ENCODE measurements at regions not wholly inside any gene's neighbourhood (a gene's known extent, or its start where the extent isn't known, plus 50 kb on each side); places are given as distances from the start of the nearest gene placed in this dataset.

- Histone ChIP-seq H3K4me3 (ENCODE audit: low read depth, low read length) (no peak overlapping the region), H3K27me3 (ENCODE audit: control insufficient read depth, insufficient read depth, low read length) (no peaks in the 10 kb centered on the region), H3K9me3 (ENCODE audit: control insufficient read depth, insufficient read depth, low read length) (no peaks in the 10 kb centered on the region), H3K27ac (ENCODE audit: low read depth, low read length) (no peak overlapping the region)
- POLR2A ChIA-PET = no interaction called here
- DNase-seq (ENCODE audit: low read depth, low spot score) = no peak
- CTCF ChIA-PET = interaction anchor here (0.6 to 1.3 kb wide), 4 partner anchors 10 to 749 kb away, joined by 3 to 7 read pairs (median 4); no protein-coding TSS in a partner anchor
- TF ChIP-seq, protein P1, sequence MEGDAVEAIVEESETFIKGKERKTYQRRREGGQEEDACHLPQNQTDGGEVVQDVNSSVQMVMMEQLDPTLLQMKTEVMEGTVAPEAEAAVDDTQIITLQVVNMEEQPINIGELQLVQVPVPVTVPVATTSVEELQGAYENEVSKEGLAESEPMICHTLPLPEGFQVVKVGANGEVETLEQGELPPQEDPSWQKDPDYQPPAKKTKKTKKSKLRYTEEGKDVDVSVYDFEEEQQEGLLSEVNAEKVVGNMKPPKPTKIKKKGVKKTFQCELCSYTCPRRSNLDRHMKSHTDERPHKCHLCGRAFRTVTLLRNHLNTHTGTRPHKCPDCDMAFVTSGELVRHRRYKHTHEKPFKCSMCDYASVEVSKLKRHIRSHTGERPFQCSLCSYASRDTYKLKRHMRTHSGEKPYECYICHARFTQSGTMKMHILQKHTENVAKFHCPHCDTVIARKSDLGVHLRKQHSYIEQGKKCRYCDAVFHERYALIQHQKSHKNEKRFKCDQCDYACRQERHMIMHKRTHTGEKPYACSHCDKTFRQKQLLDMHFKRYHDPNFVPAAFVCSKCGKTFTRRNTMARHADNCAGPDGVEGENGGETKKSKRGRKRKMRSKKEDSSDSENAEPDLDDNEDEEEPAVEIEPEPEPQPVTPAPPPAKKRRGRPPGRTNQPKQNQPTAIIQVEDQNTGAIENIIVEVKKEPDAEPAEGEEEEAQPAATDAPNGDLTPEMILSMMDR (IDR thresholded peaks at IDR 0.05; ENCODE audit: low read depth, low read length) = peak; percentile 52
Measured at GRCh38 chrX:26442340-26442739, 226.4 kb downstream of the MAGEB5 start.

DNA sequence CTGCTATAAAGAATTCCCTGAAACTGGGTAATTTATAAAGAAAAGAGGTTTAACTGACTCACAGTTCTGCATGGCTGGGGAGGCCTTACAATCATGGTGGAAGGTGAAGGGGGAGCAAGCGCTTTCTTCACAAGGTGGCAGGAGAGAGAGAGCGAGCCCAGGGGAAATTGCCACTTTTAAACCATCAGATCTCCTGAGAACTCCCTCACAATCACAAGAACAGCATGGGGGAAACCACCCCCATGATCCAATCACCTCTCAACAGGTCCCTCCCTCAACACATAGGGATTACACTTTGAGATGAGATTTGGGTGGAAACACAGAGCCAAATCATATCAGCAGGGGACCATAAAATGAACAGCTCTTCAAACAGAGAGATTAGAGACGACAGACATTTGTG lies 198.6 kb downstream of the MAGEB5 start:
- TF ChIP-seq, protein P1 (IDR thresholded peaks at IDR 0.05; ENCODE audit: low read depth, low read length) = no peak
- POLR2A ChIA-PET = no interaction called here
- CTCF ChIA-PET = no interaction called here
- Histone ChIP-seq H3K9me3 (ENCODE audit: control insufficient read depth, insufficient read depth, low read length) (no peaks in the 10 kb centered on the region), H3K27ac (ENCODE audit: low read depth, low read length) (no peak overlapping the region), H3K4me3 (ENCODE audit: low read depth, low read length) (no peak overlapping the region), H3K27me3 (ENCODE audit: control insufficient read depth, insufficient read depth, low read length) (no peaks in the 10 kb centered on the region)
- no peak for DNase-seq (ENCODE audit: low read depth, low spot score)

DNA sequence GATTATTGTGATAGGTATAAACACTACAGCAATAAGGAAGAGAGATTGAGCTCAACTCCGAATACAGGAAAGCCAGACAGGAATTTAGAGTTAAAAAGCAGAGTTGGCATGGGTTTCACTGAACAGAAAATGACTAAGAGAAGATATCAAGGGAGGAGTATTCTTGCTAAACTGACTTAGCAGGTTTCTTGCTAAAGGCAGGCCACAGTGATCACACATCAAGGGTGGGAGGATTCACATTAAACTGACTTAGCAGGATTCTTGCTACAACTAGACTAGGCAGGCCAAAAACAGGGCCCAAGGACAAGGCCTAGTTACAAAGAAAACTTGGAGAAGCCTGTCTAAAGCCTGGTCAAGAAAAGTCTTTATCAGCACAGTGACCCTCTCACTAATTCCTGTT lies 195.1 kb downstream of the MAGEB5 start:
- Histone ChIP-seq H3K27me3 (ENCODE audit: control insufficient read depth, insufficient read depth, low read length) (no peaks in the 10 kb centered on the region), H3K9me3 (ENCODE audit: control insufficient read depth, insufficient read depth, low read length) (no peaks in the 10 kb centered on the region), H3K4me3 (ENCODE audit: low read depth, low read length) (no peak overlapping the region), H3K27ac (ENCODE audit: low read depth, low read length) (no peak overlapping the region)
- ChIA-PET POLR2A (no interaction called here), CTCF (no interaction called here)
- no peak for DNase-seq (ENCODE audit: low read depth, low spot score)
- TF ChIP-seq, protein P1 (IDR thresholded peaks at IDR 0.05; ENCODE audit: low read depth, low read length) = no peak

GRCh38 chrX:26409636-26410035 lies 193.7 kb downstream of the MAGEB5 start:
- POLR2A ChIA-PET = no interaction called here
- no peak overlapping the region for H3K27ac ChIP-seq (ENCODE audit: low read depth, low read length)
- CTCF ChIA-PET = no interaction called here

GRCh38 chrX:26387906-26388305 lies 171.9 kb downstream of the MAGEB5 start:
- Histone ChIP-seq H3K4me3 (ENCODE audit: low read depth, low read length) (no peak overlapping the region), H3K27ac (ENCODE audit: low read depth, low read length) (no peak overlapping the region), H3K27me3 (ENCODE audit: control insufficient read depth, insufficient read depth, low read length) (no peaks in the 10 kb centered on the region), H3K9me3 (ENCODE audit: control insufficient read depth, insufficient read depth, low read length) (no peaks in the 10 kb centered on the region)
- TF ChIP-seq, protein P1 (IDR thresholded peaks at IDR 0.05; ENCODE audit: low read depth, low read length) = no peak
- ChIA-PET CTCF (no interaction called here), POLR2A (no interaction called here)
- DNase-seq (ENCODE audit: low read depth, low spot score) = no peak

More at GRCh38 chrX:26409636-26410035, 193.7 kb downstream of the MAGEB5 start:
- TF ChIP-seq, protein P1 (IDR thresholded peaks at IDR 0.05; ENCODE audit: low read depth, low read length) = no peak
- no peak for DNase-seq (ENCODE audit: low read depth, low spot score)
- no peaks in the 10 kb centered on the region for H3K27me3 ChIP-seq (ENCODE audit: control insufficient read depth, insufficient read depth, low read length)
- no peaks in the 10 kb centered on the region for H3K9me3 ChIP-seq (ENCODE audit: control insufficient read depth, insufficient read depth, low read length)
- H3K4me3 ChIP-seq (ENCODE audit: low read depth, low read length) = no peak overlapping the region
